Urinary bladder (tissue), 3 donors: ENCODE measurements at regions not wholly inside any gene's neighbourhood (a gene's known extent, or its start where the extent isn't known, plus 50 kb on each side); places are given as distances from the start of the nearest gene placed in this dataset.

Experiments
- DNase-seq: peaks from one replicate; pipeline ENCODE4 v3.0.0-alpha.2; 2015; ENCODE audit errors: extremely low spot score
- H3K27ac ChIP-seq: one replicate; pipeline ENCODE4 v1.5.1; 2013; ENCODE audit warnings: low read depth, mild to moderate bottlenecking, moderate library complexity
- H3K36me3 ChIP-seq: one replicate; pipeline ENCODE4 v1.6.1; 2013; ENCODE audit warnings: mild to moderate bottlenecking, moderate library complexity; ENCODE audit not compliant: insufficient read depth
- H3K4me1 ChIP-seq: one replicate; pipeline ENCODE4 v1.6.1; 2013; ENCODE audit warnings: mild to moderate bottlenecking, moderate library complexity; ENCODE audit not compliant: insufficient read depth
- H3K4me3 ChIP-seq: one replicate; pipeline ENCODE4 v1.5.1; 2013; ENCODE audit warnings: low read depth, low read length
- WGBS: extraction: QIAGEN DNeasy Blood & Tissue Kit; methylation state at CpG from one replicate; pipeline ENCODE4 v1.1.7; 2013; 5-methylcytosine and 5-hydroxymethylcytosine counted together
- donor health status: healthy with polysubstance abuse.
- donor health status: healthy.

DNA sequence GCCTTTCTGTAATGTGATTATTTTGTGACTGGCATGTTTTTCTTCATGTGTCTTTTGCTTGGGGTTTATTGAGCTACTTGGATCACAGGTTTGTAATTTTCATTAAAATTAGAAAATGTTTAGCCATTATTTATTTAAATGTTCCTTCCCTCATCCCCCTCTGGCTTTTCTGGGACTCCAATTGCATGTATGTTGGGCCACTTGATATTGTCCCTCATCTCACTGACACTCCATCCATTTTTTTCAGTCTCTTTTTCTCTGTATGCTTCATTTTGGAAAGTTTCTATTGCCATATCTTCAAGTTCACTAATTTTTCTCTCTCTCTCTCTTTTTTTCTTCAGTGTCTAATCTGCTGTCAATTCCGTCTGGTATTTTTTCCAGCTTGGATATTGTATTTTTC is 390.1 kb downstream of the PRDM2 start:
- Histone ChIP-seq H3K27ac (no peak overlapping the region), H3K4me1 (no peaks in the 10 kb centered on the region), H3K36me3 (no peaks in the 10 kb centered on the region), H3K4me3 (no peak overlapping the region)
- DNase-seq, result no peak
- 88% methylated on average over 1 of the region's 1 CpG for WGBS

DNA sequence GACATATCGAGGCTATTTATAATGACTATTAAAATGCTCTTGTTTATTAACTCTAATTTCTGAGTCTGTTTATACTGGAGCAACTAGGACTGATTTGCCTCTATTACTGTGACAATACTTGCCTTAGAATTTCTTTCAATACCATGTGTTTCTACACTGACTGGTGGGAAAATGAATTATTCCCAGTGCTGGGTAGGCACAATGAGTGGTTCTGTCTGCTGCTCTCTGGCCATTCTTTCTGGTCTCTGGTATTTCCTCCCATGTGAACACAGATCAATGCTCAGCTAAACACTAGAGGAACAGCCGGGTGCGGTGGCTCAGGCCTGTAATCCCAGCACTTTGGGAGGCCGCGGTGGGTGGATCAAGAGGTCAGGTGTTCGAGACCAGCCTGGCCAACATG is 390.5 kb downstream of the PRDM2 start:
- H3K4me3 ChIP-seq, result no peak overlapping the region

DNA sequence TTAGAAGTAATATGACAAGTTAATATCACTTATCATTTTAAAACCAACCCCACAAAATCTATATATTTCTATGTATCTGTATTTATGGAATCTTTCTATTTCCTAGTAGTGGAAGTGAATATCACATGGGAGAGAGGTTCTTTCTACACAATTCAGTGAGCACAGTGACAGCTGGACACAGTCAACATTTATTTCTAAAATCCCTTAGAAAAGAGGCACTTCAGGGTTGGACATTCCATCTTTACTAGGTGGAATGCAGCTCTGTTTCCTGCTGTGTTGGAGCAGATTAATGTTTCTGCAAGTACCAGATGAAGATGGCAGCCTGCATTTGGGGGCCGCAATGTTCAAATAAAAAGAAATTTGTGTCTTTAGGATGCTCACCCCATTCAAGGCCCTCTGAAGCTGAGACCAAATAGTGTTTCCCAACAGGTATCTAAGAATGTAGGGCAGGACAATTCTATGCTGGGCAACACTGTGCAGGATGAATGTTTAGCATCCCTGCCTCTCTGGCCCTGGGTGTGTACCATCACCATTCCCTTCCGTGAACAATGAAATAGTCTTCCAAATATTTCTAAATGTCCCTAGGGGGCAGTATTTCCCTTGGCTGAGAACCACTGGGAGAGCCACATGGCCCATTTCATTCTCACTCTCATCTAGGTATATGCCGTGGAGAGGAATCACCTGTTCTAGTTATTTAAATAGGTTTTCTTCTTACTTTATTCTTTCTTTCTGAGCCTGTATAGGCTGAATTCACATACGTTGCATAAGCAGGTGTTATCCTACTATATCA is 394.8 kb downstream of the PRDM2 start:
- Histone ChIP-seq H3K27ac (no peak overlapping the region), H3K36me3 (no peaks in the 10 kb centered on the region), H3K4me1 (peaks cover 2% of the 10 kb centered on the region), H3K4me3 (no peak overlapping the region)
- no peak for DNase-seq
- WGBS, result 57% methylated on average over 4 of the region's 4 CpGs

More for the DNA sequence above, 390.5 kb downstream of the PRDM2 start:
- 89% methylated on average over 6 of the region's 6 CpGs for WGBS
- H3K4me1 ChIP-seq, result peaks cover 2% of the 10 kb centered on the region
- no peak for DNase-seq
- H3K36me3 ChIP-seq, result no peaks in the 10 kb centered on the region
- no peak overlapping the region for H3K27ac ChIP-seq

DNA sequence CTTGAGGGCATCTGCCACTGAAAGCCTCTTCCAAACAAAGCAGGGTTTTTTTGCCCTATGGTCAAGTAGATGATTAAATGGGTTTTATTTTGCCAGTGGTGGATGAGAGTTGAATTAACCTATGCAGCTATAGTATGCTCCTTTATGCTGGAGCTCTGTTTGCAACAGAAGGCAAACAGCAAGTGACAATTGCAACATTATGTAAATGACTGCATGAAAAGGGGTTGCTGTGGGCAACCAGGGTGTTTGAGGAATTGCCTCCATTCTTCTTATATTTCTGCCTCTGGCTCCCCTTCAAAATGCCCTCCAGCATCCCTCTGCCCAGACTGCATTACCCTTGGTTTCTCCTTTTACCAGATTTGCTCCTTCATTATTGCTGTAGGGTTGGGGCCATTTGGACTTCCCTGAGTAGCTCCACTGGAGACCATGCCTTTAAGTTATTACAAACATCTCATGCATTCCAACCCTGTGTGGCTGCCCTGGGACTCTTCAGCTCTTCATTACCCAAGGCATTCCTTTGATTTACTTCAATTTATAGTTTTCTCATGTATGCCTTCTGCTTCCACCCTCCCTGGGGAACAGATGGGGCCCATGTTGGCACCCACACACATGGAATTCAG is 398.4 kb downstream of the PRDM2 start:
- no peak for DNase-seq
- peaks cover 2% of the 10 kb centered on the region for H3K4me1 ChIP-seq
- H3K4me3 ChIP-seq, result no peak overlapping the region
- H3K27ac ChIP-seq, result no peak overlapping the region
- H3K36me3 ChIP-seq, result no peaks in the 10 kb centered on the region

DNA sequence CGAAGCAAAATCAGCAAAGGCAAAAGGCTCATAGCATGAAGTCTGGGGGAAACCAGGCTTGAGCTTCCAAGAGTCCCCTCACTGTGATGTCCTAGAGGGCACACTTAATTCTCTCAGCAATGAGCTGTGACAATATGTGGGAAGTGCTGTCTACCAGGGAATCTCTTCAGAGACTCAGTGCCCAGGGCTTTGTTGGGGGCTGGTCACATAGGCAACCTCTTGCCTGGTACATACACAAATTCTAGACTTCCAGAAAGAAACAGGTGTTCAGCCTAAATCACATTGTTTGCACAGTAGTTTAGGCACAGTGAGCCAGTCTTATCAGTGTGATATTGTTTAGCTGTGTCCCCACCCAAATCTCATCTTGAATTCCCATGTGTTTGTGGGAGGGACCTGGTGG is 400.5 kb downstream of the PRDM2 start:
- Histone ChIP-seq H3K4me1 (peaks cover under 1% of the 10 kb centered on the region), H3K27ac (no peak overlapping the region), H3K4me3 (no peak overlapping the region), H3K36me3 (no peaks in the 10 kb centered on the region)
- 84% methylated on average over 1 of the region's 1 CpG for WGBS
- DNase-seq, result no peak

DNA sequence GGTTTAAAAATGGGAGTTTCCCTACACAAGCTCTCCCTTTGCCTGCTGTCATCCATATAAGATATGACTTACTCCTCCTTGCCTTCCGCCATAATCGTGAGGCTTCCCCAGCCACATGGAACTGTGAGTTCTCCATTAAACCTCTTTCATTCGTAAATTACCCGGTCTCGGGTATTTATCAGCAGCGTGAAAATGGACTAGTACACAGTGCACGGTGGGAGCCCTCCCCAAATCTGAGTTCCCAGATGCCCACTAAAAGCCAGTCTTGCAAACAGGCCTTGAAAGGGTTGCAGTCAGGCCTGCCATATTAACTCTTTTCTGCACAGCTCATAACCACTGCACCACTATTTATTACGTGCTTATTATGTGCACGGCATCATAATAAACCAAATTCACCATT is 400.9 kb downstream of the PRDM2 start:
- H3K27ac ChIP-seq, result no peak overlapping the region
- no peak overlapping the region for H3K4me3 ChIP-seq
- no peaks in the 10 kb centered on the region for H3K36me3 ChIP-seq
- H3K4me1 ChIP-seq, result no peaks in the 10 kb centered on the region
- DNase-seq, result no peak
- 65% methylated on average over 9 of the region's 9 CpGs for WGBS

DNA sequence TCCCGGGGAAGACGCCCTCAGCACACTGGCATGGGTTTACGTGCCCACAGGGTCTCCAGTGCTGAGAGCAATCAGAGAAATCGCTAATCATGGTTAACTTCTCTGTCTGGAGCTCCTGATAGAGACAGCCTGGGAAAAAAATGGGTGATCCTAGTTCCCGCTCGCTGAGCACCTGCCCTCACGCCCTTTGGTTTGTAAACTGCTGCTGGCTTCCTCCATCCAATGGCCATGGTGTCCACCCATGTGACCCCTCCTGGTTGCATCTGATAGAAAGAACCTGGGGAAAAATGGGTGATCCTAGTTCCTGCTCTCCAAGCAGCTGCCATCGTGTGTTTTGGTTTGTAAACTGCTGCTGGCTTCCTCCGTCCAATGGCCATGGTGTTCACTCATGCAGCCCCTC is 402.2 kb downstream of the PRDM2 start:
- Histone ChIP-seq H3K36me3 (no peaks in the 10 kb centered on the region), H3K27ac (no peak overlapping the region), H3K4me1 (no peaks in the 10 kb centered on the region), H3K4me3 (no peak overlapping the region)
- 79% methylated on average over 9 of the region's 9 CpGs for WGBS
- no peak for DNase-seq

DNA sequence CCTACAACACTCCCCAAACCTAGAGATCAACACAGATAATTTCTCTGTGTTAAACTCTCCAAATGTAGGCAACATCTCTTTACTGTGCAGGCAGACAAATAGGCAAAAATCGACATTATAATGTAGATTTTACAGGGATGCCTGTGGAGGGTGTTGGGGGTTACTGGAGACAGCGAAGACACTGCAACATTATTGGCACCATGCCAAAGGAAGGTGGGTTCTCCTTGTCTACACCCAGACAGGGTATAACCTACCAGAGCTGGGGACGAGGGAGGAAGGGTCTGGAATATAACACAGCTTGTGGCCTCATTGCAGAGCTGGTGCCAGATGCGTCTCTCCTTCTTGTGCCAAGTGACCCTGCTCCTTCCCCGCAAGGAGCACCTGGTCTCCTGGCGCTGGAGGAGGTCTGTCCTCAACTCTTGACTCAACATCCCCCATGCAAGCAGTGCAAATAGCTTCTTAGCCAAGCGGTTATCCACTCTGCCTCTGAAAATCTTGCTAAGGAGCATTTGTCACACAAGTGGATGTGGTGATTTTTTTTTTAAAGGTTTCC is 404.0 kb downstream of the PRDM2 start:
- 68% methylated on average over 7 of the region's 7 CpGs for WGBS
- H3K4me1 ChIP-seq, result no peaks in the 10 kb centered on the region
- H3K4me3 ChIP-seq, result no peak overlapping the region
- H3K36me3 ChIP-seq, result no peaks in the 10 kb centered on the region
- H3K27ac ChIP-seq, result no peak overlapping the region
- no peak for DNase-seq

DNA sequence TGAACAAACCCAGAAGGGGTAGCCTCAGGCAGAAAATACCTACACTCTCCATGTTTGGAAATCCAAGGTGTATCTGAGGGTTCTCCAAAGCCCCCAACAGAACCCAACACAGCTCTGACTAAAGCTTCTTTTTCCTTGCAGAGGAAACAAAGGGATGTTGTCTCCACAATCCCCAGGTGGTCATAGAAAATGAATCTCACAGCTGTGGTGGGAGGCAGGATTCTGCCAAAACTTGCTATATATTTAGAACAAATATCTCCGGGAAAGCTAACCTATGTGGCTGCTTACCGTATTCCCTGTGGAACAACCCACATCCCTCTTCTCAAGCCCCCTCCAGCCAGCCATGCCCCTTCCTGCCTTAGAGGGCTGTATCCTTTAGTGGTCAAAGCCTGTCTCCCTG is 406.1 kb downstream of the PRDM2 start:
- no peak overlapping the region for H3K27ac ChIP-seq
- no peaks in the 10 kb centered on the region for H3K36me3 ChIP-seq
- 76% methylated on average over 2 of the region's 2 CpGs for WGBS
- no peak overlapping the region for H3K4me3 ChIP-seq
- no peak for DNase-seq
- H3K4me1 ChIP-seq, result no peaks in the 10 kb centered on the region

DNA sequence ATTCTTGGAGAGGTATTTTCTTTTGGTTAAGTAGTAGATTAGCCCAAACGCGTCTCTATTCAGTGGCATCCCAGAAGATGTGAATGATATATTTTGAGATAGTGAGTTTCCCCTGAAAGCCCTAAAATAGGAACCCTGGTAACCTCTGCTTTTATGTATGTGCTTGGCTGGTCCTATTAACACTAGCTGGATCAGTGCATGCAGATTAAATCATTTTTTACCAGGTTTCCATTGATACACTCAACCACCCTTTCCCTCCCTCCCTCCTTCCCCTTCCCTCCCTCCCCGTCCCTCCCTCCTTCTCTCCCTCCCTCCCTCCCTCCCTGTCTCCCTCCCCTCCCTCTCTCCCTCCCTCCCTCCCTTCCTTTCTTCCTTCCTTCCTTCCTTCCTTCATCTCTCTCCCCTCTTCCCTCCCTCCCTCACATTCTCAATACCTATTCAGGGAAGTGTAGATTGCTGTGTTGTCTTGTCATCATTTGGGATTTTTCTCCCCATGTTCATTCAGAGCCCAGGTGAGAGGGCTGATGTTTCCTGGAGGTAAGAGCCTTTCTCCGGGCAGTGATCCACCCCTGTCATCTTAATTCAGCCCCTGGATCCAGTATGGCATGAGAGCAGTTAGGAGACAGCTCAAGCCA is 406.8 kb downstream of the PRDM2 start:
- no peak overlapping the region for H3K4me3 ChIP-seq
- no peaks in the 10 kb centered on the region for H3K36me3 ChIP-seq
- H3K27ac ChIP-seq, result no peak overlapping the region
- 87% methylated on average over 4 of the region's 4 CpGs for WGBS
- DNase-seq, result no peak
- H3K4me1 ChIP-seq, result no peaks in the 10 kb centered on the region

DNA sequence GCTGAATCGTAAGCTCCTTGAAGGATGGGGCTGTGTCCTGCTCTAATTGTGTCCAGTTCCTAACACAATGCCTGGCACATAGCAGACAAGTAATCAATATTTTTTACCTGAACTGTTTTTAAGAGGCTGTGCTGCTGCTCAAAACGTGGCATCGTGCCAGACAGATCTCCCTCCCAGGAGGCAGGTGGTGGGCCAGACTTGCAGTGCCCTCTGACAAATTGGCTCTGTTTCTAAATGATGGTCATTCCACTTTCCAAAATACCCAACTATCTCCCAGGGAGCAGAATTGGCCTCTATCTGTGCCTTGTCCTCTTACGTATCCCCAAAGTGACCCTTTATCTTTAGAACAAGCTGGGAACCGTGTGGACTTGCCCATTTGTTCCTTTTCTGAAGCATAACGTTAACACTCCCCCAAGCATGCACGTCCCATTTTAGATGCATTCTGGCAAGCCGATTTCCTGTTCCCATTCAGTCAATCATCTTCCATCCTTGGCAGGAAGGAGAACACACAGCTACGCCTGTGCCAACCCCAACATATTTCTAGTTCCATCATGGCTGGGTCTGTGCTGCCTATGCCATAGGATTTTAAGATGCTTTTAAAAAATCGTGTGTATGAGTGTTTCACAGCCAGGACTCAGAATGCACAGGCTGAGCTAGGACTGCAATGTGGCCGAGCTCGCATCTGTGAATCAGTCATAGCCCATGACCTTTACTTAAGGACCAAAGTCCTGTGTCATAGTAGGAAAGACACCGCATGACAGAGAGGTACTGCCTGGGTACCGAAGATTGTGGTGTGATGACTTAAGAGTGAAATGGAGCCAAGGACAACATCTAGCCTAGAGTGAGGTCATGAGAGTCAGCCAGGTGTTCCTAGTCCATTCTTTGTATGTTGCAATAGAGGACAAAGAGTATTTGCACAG is 408.6 kb downstream of the PRDM2 start:
- no peak for DNase-seq
- WGBS, result 71% methylated on average over 14 of the region's 14 CpGs
- H3K27ac ChIP-seq, result no peak overlapping the region

DNA sequence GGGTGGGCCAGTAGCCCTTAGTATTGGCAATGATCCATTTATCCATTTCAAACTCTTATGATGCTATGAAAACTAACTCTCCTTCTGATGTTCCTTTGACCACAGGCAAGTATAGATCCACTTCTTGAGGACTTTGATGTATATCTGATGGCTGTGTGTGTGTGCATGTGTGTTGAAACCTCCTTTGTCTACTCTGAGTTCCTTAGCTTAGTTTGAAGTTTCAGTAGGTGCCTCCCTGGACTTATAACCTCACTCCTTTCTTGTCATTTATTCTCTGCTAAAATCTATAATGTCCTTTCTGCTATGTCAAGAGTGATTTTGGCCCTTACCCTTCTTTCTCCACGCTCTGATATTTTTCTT is 409.3 kb downstream of the PRDM2 start:
- no peaks in the 10 kb centered on the region for H3K4me1 ChIP-seq
- WGBS, result 94% methylated on average over 1 of the region's 1 CpG
- no peaks in the 10 kb centered on the region for H3K36me3 ChIP-seq
- no peak overlapping the region for H3K4me3 ChIP-seq
- no peak overlapping the region for H3K27ac ChIP-seq
- DNase-seq, result no peak

More for the DNA sequence above, 408.6 kb downstream of the PRDM2 start:
- Histone ChIP-seq H3K4me3 (no peak overlapping the region), H3K4me1 (no peaks in the 10 kb centered on the region), H3K36me3 (no peaks in the 10 kb centered on the region)

DNA sequence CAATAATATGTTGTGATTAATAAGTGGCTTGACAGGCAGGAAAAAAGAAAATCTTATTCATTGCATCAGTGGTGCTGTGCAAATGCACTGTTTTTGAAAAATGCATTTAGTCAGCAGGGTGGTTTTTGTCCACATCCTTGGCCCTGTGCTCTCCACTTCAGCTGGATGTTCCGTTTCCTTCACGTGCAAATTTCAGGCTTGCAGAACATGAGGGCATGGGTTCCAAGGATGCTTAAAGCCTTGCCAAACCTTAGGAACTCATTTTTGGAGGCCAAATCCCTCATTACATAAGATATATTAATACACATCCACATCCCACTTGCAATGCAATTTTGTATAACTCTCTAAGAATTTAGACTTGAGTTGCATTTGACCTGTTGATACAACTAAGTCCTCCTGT is 410.1 kb downstream of the PRDM2 start:
- DNase-seq, result no peak
- Histone ChIP-seq H3K4me1 (no peaks in the 10 kb centered on the region), H3K4me3 (no peak overlapping the region), H3K27ac (no peak overlapping the region), H3K36me3 (no peaks in the 10 kb centered on the region)
- WGBS, result 69% methylated on average over 2 of the region's 2 CpGs
